Hepatocyte (in vitro differentiated cells): ENCODE measurements at regions not wholly inside any gene's neighbourhood (a gene's known extent, or its start where the extent isn't known, plus 50 kb on each side); places are given as distances from the start of the nearest gene placed in this dataset.

Source experiments
- DNase-seq: peaks from one replicate; pipeline ENCODE4 v3.0.0-alpha.2; 2016; ENCODE audit warnings: low spot score
- H2AFZ ChIP-seq: fragments of 200-600 bp; sonication (generic); 2 replicates; pipeline ENCODE4 v1.6.0; 2016; ENCODE audit warnings: antibody characterized with exemption, mild to moderate bottlenecking
- H3K27ac ChIP-seq: fragments of 200-600 bp; sonication (generic); 2 replicates; pipeline ENCODE4 v1.5.1; 2016; ENCODE audit warnings: mild to moderate bottlenecking
- H3K27me3 ChIP-seq: fragments of 200-600 bp; sonication (generic); 2 replicates; pipeline ENCODE4 v1.6.1; 2016
- H3K36me3 ChIP-seq: fragments of 200-600 bp; sonication (generic); replicated peaks from 2 replicates; pipeline ENCODE4 v1.5.1; 2016; ENCODE audit warnings: low read depth; ENCODE audit not compliant: insufficient read depth
- H3K4me1 ChIP-seq: fragments of 200-600 bp; sonication (generic); 2 replicates; pipeline ENCODE4 v1.5.1; 2016; ENCODE audit warnings: mild to moderate bottlenecking, moderate library complexity; ENCODE audit not compliant: insufficient read depth
- H3K4me2 ChIP-seq: fragments of 200-600 bp; sonication (generic); 2 replicates; pipeline ENCODE4 v1.6.0; 2016
- H3K4me3 ChIP-seq: fragments of 200-600 bp; sonication (generic); 2 replicates; pipeline ENCODE4 v1.5.1; 2016; ENCODE audit warnings: mild to moderate bottlenecking
- H3K79me2 ChIP-seq: fragments of 200-600 bp; sonication (generic); 2 replicates; pipeline ENCODE4 v1.6.0; 2017; ENCODE audit warnings: mild to moderate bottlenecking
- H3K9me2 ChIP-seq: fragments of 200-600 bp; sonication (generic); replicated peaks from 2 replicates; pipeline ENCODE4 v1.6.0; 2017; ENCODE audit warnings: mild to moderate bottlenecking; ENCODE audit not compliant: insufficient read depth
- H3K9me3 ChIP-seq: fragments of 200-600 bp; sonication (generic); 2 replicates; pipeline ENCODE4 v1.5.1; 2016; ENCODE audit warnings: low read depth, mild to moderate bottlenecking
- H4K20me1 ChIP-seq: fragments of 200-600 bp; sonication (generic); 2 replicates; pipeline ENCODE4 v1.6.0; 2016; ENCODE audit warnings: mild to moderate bottlenecking; ENCODE audit not compliant: insufficient read depth, poor library complexity, severe bottlenecking
- CTCF ChIP-seq: fragments of 200-600 bp; sonication (generic); IDR thresholded peaks from 2 replicates; pipeline ENCODE4 v1.5.1; 2016; ENCODE audit warnings: antibody characterized with exemption, mild to moderate bottlenecking; ENCODE audit not compliant: poor library complexity
- EZH2 ChIP-seq: fragments of 200-600 bp; sonication (generic); IDR thresholded peaks from 2 replicates; pipeline ENCODE4 v1.6.1; 2016; ENCODE audit warnings: antibody characterized with exemption, mild to moderate bottlenecking, borderline replicate concordance
- EZH2phosphoT487 ChIP-seq: fragments of 200-600 bp; sonication (generic); IDR thresholded peaks from one replicate; pipeline ENCODE4 v1.6.1; 2018; ENCODE audit warnings: antibody characterized with exemption, mild to moderate bottlenecking, low read depth, moderate library complexity; ENCODE audit not compliant: unreplicated experiment, severe bottlenecking
- WGBS: methylation state at CpG from one replicate; pipeline ENCODE4 v1.1.6; 2016; ENCODE audit warnings: low lambda C conversion rate; ENCODE audit errors: missing lambda C conversion rate; 5-methylcytosine and 5-hydroxymethylcytosine counted together

GRCh38 chr4:22922426-22922825 is 229.7 kb downstream of the GBA3 start:
- Histone ChIP-seq H3K36me3 (no peaks in the 10 kb centered on the region), H3K4me1 (no peaks in the 10 kb centered on the region), H3K79me2 (no peaks in the 10 kb centered on the region), H3K27me3 (no peaks in the 10 kb centered on the region), H3K9me2 (no peaks in the 10 kb centered on the region), H3K4me3 (no peak overlapping the region), H3K27ac (no peak overlapping the region), H3K9me3 (no peaks in the 10 kb centered on the region), H4K20me1 (no peaks in the 10 kb centered on the region), H2AFZ (no peak overlapping the region), H3K4me2 (no peak overlapping the region)
- TF ChIP-seq CTCF (no peak), EZH2 (no peak), EZH2phosphoT487 (no peak)
- WGBS, result 94% methylated on average over 2 of the region's 2 CpGs
- DNase-seq, result no peak

- no peak overlapping the region for H3K27ac ChIP-seq
- H3K36me3 ChIP-seq, result no peaks in the 10 kb centered on the region
- no peaks in the 10 kb centered on the region for H3K79me2 ChIP-seq
- H4K20me1 ChIP-seq, result no peaks in the 10 kb centered on the region
- no peaks in the 10 kb centered on the region for H3K9me2 ChIP-seq
- no peak overlapping the region for H3K4me2 ChIP-seq
- no peaks in the 10 kb centered on the region for H3K9me3 ChIP-seq
- no peaks in the 10 kb centered on the region for H3K27me3 ChIP-seq
- no peak for DNase-seq
- WGBS, result 67% methylated on average over 5 of the region's 5 CpGs
- H3K4me3 ChIP-seq, result no peak overlapping the region
- H3K4me1 ChIP-seq, result no peaks in the 10 kb centered on the region
- H2AFZ ChIP-seq, result no peak overlapping the region
- TF ChIP-seq EZH2phosphoT487 (no peak), CTCF (no peak), EZH2 (no peak)
Observed at GRCh38 chr4:22921936-22922335, 229.2 kb downstream of the GBA3 start.

GRCh38 chr4:22911285-22911684 is 218.5 kb downstream of the GBA3 start:
- no peaks in the 10 kb centered on the region for H3K27me3 ChIP-seq
- no peaks in the 10 kb centered on the region for H3K79me2 ChIP-seq
- no peak for DNase-seq
- H3K9me2 ChIP-seq, result no peaks in the 10 kb centered on the region
- H3K4me3 ChIP-seq, result no peak overlapping the region
- no peak overlapping the region for H3K27ac ChIP-seq
- H4K20me1 ChIP-seq, result no peaks in the 10 kb centered on the region
- no peaks in the 10 kb centered on the region for H3K36me3 ChIP-seq
- no peak overlapping the region for H3K4me2 ChIP-seq
- TF ChIP-seq EZH2phosphoT487 (no peak), EZH2 (no peak), CTCF (no peak)
- no peaks in the 10 kb centered on the region for H3K4me1 ChIP-seq
- no peak overlapping the region for H2AFZ ChIP-seq
- H3K9me3 ChIP-seq, result no peaks in the 10 kb centered on the region

- Histone ChIP-seq H3K4me3 (no peak overlapping the region), H2AFZ (no peak overlapping the region), H3K4me1 (no peaks in the 10 kb centered on the region), H3K27ac (no peak overlapping the region), H4K20me1 (no peaks in the 10 kb centered on the region), H3K27me3 (no peaks in the 10 kb centered on the region), H3K36me3 (no peaks in the 10 kb centered on the region), H3K79me2 (no peaks in the 10 kb centered on the region), H3K4me2 (no peak overlapping the region), H3K9me3 (no peaks in the 10 kb centered on the region), H3K9me2 (no peaks in the 10 kb centered on the region)
- TF ChIP-seq CTCF (no peak), EZH2phosphoT487 (no peak), EZH2 (no peak)
- no peak for DNase-seq
- 54% methylated on average over 2 of the region's 2 CpGs for WGBS
Observed at GRCh38 chr4:22910200-22910599, 217.5 kb downstream of the GBA3 start.
